CD4-positive, alpha-beta memory T cell (primary cell): ENCODE measurements at regions not wholly inside any gene's neighbourhood (a gene's known extent, or its start where the extent isn't known, plus 50 kb on each side); places are given as distances from the start of the nearest gene placed in this dataset.

Source experiments
- CTCF ChIA-PET: fragments of 350-600 bp; sonication (Branson Sonifier 250); formaldehyde crosslinking; loops from one replicate; lab custom pipeline; 2021; ENCODE audit warnings: inconsistent platforms; ENCODE audit not compliant: partially characterized antibody; lab: Charles Lee
- POLR2A ChIA-PET: fragments of 350-600 bp; sonication (Branson Sonifier 250); formaldehyde crosslinking; loops from one replicate; lab custom pipeline; 2021; ENCODE audit not compliant: partially characterized antibody; lab: Charles Lee
- DNase-seq, 5 donors: peaks; one replicate each; pipeline versions ENCODE4 v3.0.0 to v3.0.0-alpha.2; 2020 to 2022; ENCODE audit warnings: mixed read lengths in 1 of 5
- H3K27ac ChIP-seq: one replicate; pipeline ENCODE4 v1.7.0; 2013; ENCODE audit warnings: low read depth, low read length
- H3K27me3 ChIP-seq: 2 replicates; pipeline ENCODE4 v1.7.0; 2013; ENCODE audit warnings: mild to moderate bottlenecking, low read length, moderate library complexity; ENCODE audit not compliant: insufficient read depth
- H3K36me3 ChIP-seq: 2 replicates; pipeline ENCODE4 v1.7.0; 2013; ENCODE audit warnings: mild to moderate bottlenecking, low read length, moderate library complexity; ENCODE audit not compliant: insufficient read depth
- H3K4me1 ChIP-seq: 2 replicates; pipeline ENCODE4 v1.7.0; 2013; ENCODE audit warnings: mild to moderate bottlenecking, low read length, moderate library complexity; ENCODE audit not compliant: insufficient read depth
- H3K4me3 ChIP-seq, 2 donors: one replicate each; pipeline ENCODE4 v1.7.0; 2013; ENCODE audit warnings: low read length in 2 of 2, mild to moderate bottlenecking in 1 of 2
- H3K9me3 ChIP-seq, 2 donors: one replicate each; pipeline ENCODE4 v1.7.0; 2013; ENCODE audit warnings: low read length in 2 of 2, control low read depth in 1 of 2; ENCODE audit not compliant: control insufficient read depth in 1 of 2
- H3K27ac Mint-ChIP-seq, 7 donors: one replicate each; pipeline ENCODE4 v1.8.0; 2020 to 2021; ENCODE audit warnings: mixed read lengths in 7 of 7, mild to moderate bottlenecking in 6 of 7, inconsistent platforms in 3 of 7, moderate library complexity in 3 of 7
- H3K27me3 Mint-ChIP-seq, 2 donors: one replicate each; pipeline ENCODE4 v1.8.0; 2020 to 2021; ENCODE audit warnings: mixed read lengths in 2 of 2
- H3K36me3 Mint-ChIP-seq, 2 donors: one replicate each; pipeline ENCODE4 v1.8.0; 2020 to 2021; ENCODE audit warnings: mixed read lengths in 2 of 2, inconsistent platforms in 1 of 2, mild to moderate bottlenecking in 1 of 2
- H3K4me1 Mint-ChIP-seq, 4 donors: one replicate each; pipeline ENCODE4 v1.8.0; 2020 to 2021; ENCODE audit warnings: mixed read lengths in 4 of 4, mild to moderate bottlenecking in 1 of 4
- H3K4me3 Mint-ChIP-seq, 8 donors: one replicate each; pipeline ENCODE4 v1.8.0; 2020 to 2021; ENCODE audit warnings: mixed read lengths in 8 of 8, mild to moderate bottlenecking in 7 of 8, moderate library complexity in 6 of 8, inconsistent platforms in 3 of 8
- H3K9me3 Mint-ChIP-seq, 8 donors: one replicate each; pipeline ENCODE4 v1.8.0; 2020 to 2021; ENCODE audit warnings: mixed read lengths in 8 of 8, mild to moderate bottlenecking in 5 of 8, inconsistent platforms in 3 of 8, moderate library complexity in 1 of 8
- intact Hi-C: fragments of 100-400 bp; cut with micrococcal nuclease; formaldehyde crosslinking; loops from one replicate; pipeline ENCODE4 v1.15.1; 2023

DNA sequence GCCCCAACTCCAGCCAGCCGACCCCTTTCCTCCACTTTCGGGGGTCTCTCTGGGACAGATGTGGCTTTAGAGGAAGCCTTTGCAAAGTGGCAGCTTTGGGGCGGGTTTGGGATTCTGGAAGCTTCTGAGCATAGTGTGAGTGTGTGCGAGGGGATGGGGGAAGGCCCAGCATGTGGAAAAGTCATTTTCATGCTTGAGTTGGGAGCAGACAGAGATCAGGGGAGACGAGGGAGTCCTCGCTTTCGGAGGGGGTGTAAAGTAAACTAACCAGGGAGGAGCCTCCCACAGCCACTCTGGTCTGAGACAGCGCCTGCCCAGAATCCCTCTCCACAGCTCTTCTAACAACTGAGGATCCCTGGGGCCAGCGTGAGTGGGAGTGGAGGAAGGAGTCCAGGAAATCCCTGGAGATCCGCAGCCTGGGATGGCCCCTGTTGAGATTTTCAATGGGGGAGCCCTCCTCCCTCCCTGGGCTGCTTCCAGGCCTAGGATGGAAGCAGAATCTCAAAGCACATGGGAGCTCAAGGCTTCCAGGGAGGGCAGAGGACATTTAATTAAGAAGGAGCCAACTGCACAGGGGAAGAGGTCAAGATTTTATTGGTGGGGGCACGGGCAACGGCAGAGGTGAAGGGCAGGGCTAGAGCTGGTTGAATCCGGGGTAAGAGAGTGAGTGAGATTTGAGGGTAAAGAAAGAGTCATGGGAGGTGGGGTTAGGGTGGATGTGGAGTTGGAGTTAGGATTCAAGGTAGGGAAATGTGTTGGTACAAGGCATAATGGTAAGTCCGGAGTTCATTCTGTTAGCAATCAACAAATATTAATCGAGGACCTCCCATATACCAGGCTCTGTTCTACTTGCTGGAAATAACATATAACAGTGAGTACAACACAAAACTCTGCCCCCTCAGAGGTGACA lies 102.3 kb upstream of the FOXP4 start:
- peaks cover 43% of the 10 kb centered on the region for H3K4me1 ChIP-seq
- no peak overlapping the region for H3K4me3 ChIP-seq
- H3K4me3 Mint-ChIP-seq = peak overlapping the region in 5 of 8 donors; percentile 4 to 53 (median 44)
- H3K36me3 Mint-ChIP-seq = no peaks in the 10 kb centered on the region
- H3K4me1 Mint-ChIP-seq = peaks cover 31 to 49% (median 41%) of the 10 kb centered on the region in 4 donors
- no peaks in the 10 kb centered on the region for H3K36me3 ChIP-seq
- H3K27me3 ChIP-seq = no peaks in the 10 kb centered on the region
- H3K27ac Mint-ChIP-seq = peak overlapping the region in 1 of 7 donors; percentile 1
- peaks cover 2 to 9% of the 10 kb centered on the region in 2 donors for H3K27me3 Mint-ChIP-seq
- intact Hi-C loops = no loop called here
- H3K27ac ChIP-seq = no peak overlapping the region
- CTCF ChIA-PET = interaction anchor here (1.2 to 3.2 kb wide), 5 partner anchors 9 to 159 kb away, joined by 3 to 21 read pairs (median 3); no protein-coding TSS in a partner anchor
- no peaks in the 10 kb centered on the region for H3K9me3 Mint-ChIP-seq
- H3K9me3 ChIP-seq = no peaks in the 10 kb centered on the region
- POLR2A ChIA-PET = no interaction called here
- DNase-seq = no peak

DNA sequence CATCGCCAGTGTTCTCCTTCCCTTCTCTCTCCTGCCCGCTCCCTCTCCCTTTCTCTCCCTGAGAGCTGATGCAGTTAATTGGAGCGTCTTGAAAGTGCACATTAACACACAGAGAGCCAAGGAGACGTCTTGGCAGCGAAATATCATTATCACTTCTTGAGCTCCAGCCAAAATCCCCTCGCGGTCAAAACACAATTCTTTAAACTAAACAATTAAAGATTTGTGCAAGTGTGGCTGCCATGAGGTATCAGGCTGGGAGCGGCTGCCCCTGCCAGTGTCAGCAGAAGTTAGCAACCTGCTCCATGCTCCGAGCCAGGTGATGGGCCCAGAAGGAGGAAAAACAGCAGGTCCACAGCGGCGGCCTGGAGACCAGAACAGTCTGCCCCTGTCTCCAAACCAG lies 100.9 kb upstream of the FOXP4 start:
- H3K9me3 ChIP-seq = no peaks in the 10 kb centered on the region
- ChIA-PET CTCF (interaction anchor here (0.8 to 3.2 kb wide), 5 partner anchors 14 to 147 kb away, joined by 3 to 21 read pairs (median 3); no protein-coding TSS in a partner anchor), POLR2A (no interaction called here)
- H3K27ac ChIP-seq = no peak overlapping the region
- no peak overlapping the region for H3K4me3 ChIP-seq
- Mint-ChIP-seq H3K36me3 (no peaks in the 10 kb centered on the region), H3K4me1 (peaks cover 19 to 45% (median 35%) of the 10 kb centered on the region in 4 donors), H3K9me3 (no peaks in the 10 kb centered on the region), H3K4me3 (no peak overlapping the region), H3K27me3 (peaks cover 2 to 9% of the 10 kb centered on the region in 2 donors), H3K27ac (no peak overlapping the region)
- H3K36me3 ChIP-seq = no peaks in the 10 kb centered on the region
- DNase-seq = no peak
- peaks cover 40% of the 10 kb centered on the region for H3K4me1 ChIP-seq
- H3K27me3 ChIP-seq = no peaks in the 10 kb centered on the region
- intact Hi-C loops = no loop called here

DNA sequence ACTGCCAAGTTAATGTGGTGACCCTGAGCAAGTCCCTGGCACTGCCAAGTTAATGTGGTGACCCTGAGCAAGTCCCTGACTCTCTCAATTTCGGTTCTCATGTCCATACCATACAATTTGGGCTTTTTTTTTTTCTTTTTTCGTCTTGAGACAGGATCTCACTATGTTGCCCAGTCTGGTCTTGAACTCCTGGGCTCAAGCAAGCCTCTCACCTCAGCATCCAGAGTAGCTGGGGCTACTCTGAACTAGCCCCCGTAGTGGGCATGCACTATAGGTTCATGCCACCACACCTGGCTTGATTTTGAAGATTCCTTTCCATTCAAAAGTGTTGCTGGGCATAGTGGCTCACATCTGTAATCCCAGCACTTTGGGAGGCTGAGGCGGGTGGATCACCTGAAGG lies 100.0 kb upstream of the FOXP4 start:
- POLR2A ChIA-PET = no interaction called here

DNA sequence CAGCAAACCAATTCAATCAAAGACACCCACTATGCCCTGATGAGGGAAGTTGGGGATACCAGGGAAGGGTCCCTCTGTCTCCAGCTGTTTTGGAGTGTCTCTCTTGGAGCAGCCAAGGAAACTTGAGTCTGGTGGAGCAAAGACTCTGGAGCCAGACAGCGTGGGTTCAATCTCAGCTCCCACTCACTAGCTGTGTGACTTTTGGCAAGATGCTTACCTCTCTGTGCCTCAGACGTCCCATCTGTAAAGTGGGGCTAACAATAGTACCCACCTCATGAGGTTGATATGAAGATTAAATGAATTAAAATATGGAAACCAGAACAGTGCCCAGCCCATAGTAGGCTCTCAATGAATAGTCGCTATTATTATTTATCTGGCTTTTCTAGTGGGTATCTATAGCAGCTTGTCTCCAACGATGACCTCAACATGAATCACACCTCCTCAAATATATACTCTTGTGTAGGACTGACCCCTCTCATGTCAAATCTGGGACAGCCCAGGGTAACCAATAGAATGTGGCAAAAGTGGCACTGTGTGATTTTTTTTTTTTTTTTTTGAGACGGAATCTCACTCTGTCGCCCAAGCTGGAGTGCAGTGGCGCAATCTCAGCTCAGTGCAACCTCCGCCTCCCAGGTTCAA lies 99.2 kb upstream of the FOXP4 start:
- no peak for DNase-seq
- no peaks in the 10 kb centered on the region for H3K27me3 ChIP-seq
- intact Hi-C loops = no loop called here
- peaks cover 2 to 9% of the 10 kb centered on the region in 2 donors for H3K27me3 Mint-ChIP-seq
- no peaks in the 10 kb centered on the region for H3K9me3 Mint-ChIP-seq
- CTCF ChIA-PET = interaction anchor here (1.7 kb wide), 1 partner anchor 21 kb away, joined by 4 read pairs; no protein-coding TSS in a partner anchor
- H3K4me3 ChIP-seq = no peak overlapping the region
- no peaks in the 10 kb centered on the region for H3K36me3 ChIP-seq
- H3K4me3 Mint-ChIP-seq = no peak overlapping the region
- peaks cover 4 to 31% (median 18%) of the 10 kb centered on the region in 4 donors for H3K4me1 Mint-ChIP-seq
- peaks cover 23% of the 10 kb centered on the region for H3K4me1 ChIP-seq
- H3K36me3 Mint-ChIP-seq = no peaks in the 10 kb centered on the region
- no peak overlapping the region for H3K27ac ChIP-seq
- H3K9me3 ChIP-seq = no peaks in the 10 kb centered on the region
- no peak overlapping the region for H3K27ac Mint-ChIP-seq
- POLR2A ChIA-PET = no interaction called here

More for the DNA sequence above, 100.0 kb upstream of the FOXP4 start:
- no peak for DNase-seq
- no peaks in the 10 kb centered on the region for H3K36me3 Mint-ChIP-seq
- Histone ChIP-seq H3K36me3 (no peaks in the 10 kb centered on the region), H3K4me1 (peaks cover 31% of the 10 kb centered on the region), H3K27ac (no peak overlapping the region), H3K27me3 (no peaks in the 10 kb centered on the region), H3K9me3 (no peaks in the 10 kb centered on the region), H3K4me3 (no peak overlapping the region)
- no peak overlapping the region for H3K27ac Mint-ChIP-seq
- no peak overlapping the region for H3K4me3 Mint-ChIP-seq
- H3K4me1 Mint-ChIP-seq = peaks cover 11 to 40% (median 27%) of the 10 kb centered on the region in 4 donors
- intact Hi-C loops = no loop called here
- H3K9me3 Mint-ChIP-seq = no peaks in the 10 kb centered on the region
- peaks cover 2 to 9% of the 10 kb centered on the region in 2 donors for H3K27me3 Mint-ChIP-seq
- CTCF ChIA-PET = interaction anchor here (1.3 to 1.7 kb wide), 2 partner anchors 20 to 26 kb away, joined by 4 read pairs; no protein-coding TSS in a partner anchor

DNA sequence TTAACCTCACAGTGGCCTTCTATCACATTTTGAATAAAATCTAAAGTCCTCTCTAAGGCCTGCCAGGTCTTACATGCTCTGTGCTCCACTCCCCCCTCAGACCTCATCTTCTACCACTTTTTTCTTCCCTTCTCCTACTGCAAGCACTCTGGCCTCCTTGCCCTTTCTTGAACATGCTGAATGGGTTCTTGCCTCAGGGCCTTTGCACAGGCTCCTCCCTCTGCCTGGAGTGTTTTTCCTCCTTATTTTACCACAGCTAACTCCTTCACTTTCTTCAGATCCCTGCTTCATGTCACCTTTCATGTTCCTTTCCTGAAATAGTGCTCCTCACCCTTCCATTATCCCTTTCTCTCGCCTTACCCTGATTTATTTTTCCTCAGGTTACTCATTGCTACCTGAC lies 97.9 kb upstream of the FOXP4 start:
- Mint-ChIP-seq H3K4me1 (peaks cover 0 to 23% (median 12%) of the 10 kb centered on the region in 4 donors), H3K4me3 (no peak overlapping the region), H3K27me3 (peaks cover 2 to 9% of the 10 kb centered on the region in 2 donors), H3K36me3 (no peaks in the 10 kb centered on the region), H3K27ac (no peak overlapping the region), H3K9me3 (no peaks in the 10 kb centered on the region)
- intact Hi-C loops = no loop called here
- H3K9me3 ChIP-seq = no peaks in the 10 kb centered on the region
- no peaks in the 10 kb centered on the region for H3K36me3 ChIP-seq
- peaks cover 11% of the 10 kb centered on the region for H3K4me1 ChIP-seq
- no peak overlapping the region for H3K27ac ChIP-seq
- POLR2A ChIA-PET = no interaction called here
- no peaks in the 10 kb centered on the region for H3K27me3 ChIP-seq
- CTCF ChIA-PET = interaction anchor here (0.8 kb wide), 1 partner anchor 9 kb away, joined by 4 read pairs; no protein-coding TSS in a partner anchor
- no peak for DNase-seq
- no peak overlapping the region for H3K4me3 ChIP-seq

DNA sequence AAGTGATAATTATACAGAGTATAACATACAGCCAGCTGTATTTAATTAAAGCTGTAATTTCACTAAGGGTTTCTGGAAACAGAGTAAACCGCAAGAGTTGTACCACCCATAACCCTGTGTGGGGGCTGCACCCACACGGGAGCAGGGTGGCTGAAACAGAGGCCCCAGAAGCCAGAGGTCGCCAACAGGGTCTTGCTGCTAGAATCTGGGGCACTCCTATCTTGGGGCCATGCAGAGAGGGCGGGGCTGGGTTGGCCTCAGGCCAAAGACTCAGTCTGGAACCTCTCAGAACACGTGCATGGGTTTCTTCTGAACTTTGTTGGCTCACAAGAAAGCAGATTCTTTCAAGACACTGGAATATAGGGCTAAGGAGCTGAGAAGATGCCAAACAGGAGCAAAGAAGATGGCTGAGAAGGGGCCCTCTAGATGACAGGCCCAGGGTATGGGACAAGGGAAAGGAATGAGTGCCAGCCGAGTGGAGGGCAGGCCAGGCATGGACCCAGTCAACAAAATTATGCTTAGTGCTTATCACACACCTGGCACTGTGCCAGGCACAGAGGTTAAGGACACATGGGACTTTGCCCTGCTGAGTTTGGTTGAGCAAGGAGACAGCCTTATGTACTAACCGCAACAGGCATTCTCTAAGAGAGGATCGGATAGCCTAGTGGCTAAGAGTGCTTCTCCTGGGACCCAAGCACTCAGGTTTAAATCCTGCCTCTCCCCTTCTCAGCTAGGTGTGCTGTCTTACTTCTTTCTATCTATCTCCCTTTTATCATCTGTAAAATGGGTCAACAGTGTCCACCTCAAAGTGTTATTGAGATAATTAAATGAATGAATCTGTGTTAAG lies 96.6 kb upstream of the FOXP4 start:
- Mint-ChIP-seq H3K27me3 (peaks cover 0 to 2% of the 10 kb centered on the region in 2 donors), H3K27ac (peak overlapping the region in 3 of 7 donors; percentile 26 to 67 (median 37)), H3K36me3 (no peaks in the 10 kb centered on the region), H3K4me1 (peaks cover 0 to 14% (median 7%) of the 10 kb centered on the region in 4 donors), H3K9me3 (no peaks in the 10 kb centered on the region), H3K4me3 (no peak overlapping the region)
- no peak overlapping the region for H3K27ac ChIP-seq
- no peak overlapping the region for H3K4me3 ChIP-seq
- POLR2A ChIA-PET = no interaction called here
- H3K4me1 ChIP-seq = peaks cover 11% of the 10 kb centered on the region
- DNase-seq = no peak
- no peaks in the 10 kb centered on the region for H3K9me3 ChIP-seq
- H3K27me3 ChIP-seq = no peaks in the 10 kb centered on the region
- intact Hi-C loops = no loop called here
- no peaks in the 10 kb centered on the region for H3K36me3 ChIP-seq
- CTCF ChIA-PET = interaction anchor here (0.8 to 0.9 kb wide), 2 partner anchors 25 kb away, joined by 3 read pairs; no protein-coding TSS in a partner anchor
